ENCODE measurements at regions not wholly inside any gene's neighbourhood (a gene's known extent, or its start where the extent isn't known, plus 50 kb on each side); places are given as distances from the start of the nearest gene placed in this dataset.

- peak in 1 of 3 experiments; percentile 5 for DNase-seq
Measured at GRCh38 chr1:39085174-39085573, 59.0 kb downstream of the NDUFS5 start.

- no peak for DNase-seq
Measured at GRCh38 chr1:39086386-39086785, 60.2 kb downstream of the NDUFS5 start.

GRCh38 chr1:39086865-39087409, 60.8 kb downstream of the NDUFS5 start:
- no peak for DNase-seq

GRCh38 chr1:39087435-39087834, 61.3 kb downstream of the NDUFS5 start:
- DNase-seq: no peak

GRCh38 chr1:39088658-39089057, 62.5 kb downstream of the NDUFS5 start:
- DNase-seq: no peak

GRCh38 chr1:39089931-39090521, 63.9 kb downstream of the NDUFS5 start:
- DNase-seq: no peak

- DNase-seq: no peak
Measured at GRCh38 chr1:39090757-39091380, 64.7 kb downstream of the NDUFS5 start.

GRCh38 chr1:39091845-39092645, 65.9 kb downstream of the NDUFS5 start:
- DNase-seq: peak; percentile 10 to 75 (median 48)

- DNase-seq: no peak
Measured at GRCh38 chr1:39094685-39095084, 68.5 kb downstream of the NDUFS5 start.

- DNase-seq: peak; percentile 79 to 94 (median 85)
Measured at GRCh38 chr1:39098546-39099250, 72.5 kb downstream of the NDUFS5 start.

- DNase-seq: peak; percentile 54 to 82 (median 58)
Measured at GRCh38 chr1:39102537-39103327, 76.6 kb downstream of the NDUFS5 start.

GRCh38 chr1:39103328-39104157, 77.4 kb downstream of the NDUFS5 start:
- peak in 2 of 3 experiments; percentile 18 to 26 for DNase-seq

GRCh38 chr1:39104158-39105060, 78.3 kb downstream of the NDUFS5 start:
- DNase-seq: peak in 2 of 3 experiments; percentile 58 to 72

- DNase-seq: peak; percentile 66 to 89 (median 77)
Measured at GRCh38 chr1:39105061-39105840, 79.1 kb downstream of the NDUFS5 start.

- DNase-seq: peak; percentile 55 to 87 (median 77)
Measured at GRCh38 chr1:39105841-39106765, 80.0 kb downstream of the NDUFS5 start.

- no peak for DNase-seq
Measured at GRCh38 chr1:39106801-39107327, 80.7 kb downstream of the NDUFS5 start.
